NCI-H345 treated with DMSO at 0.1 percent for 48 hours (cell line): ENCODE measurements at regions not wholly inside any gene's neighbourhood (a gene's known extent, or its start where the extent isn't known, plus 50 kb on each side); places are given as distances from the start of the nearest gene placed in this dataset.

Source experiments
- DNase-seq: peaks from one replicate; lab custom pipeline; 2025; ENCODE audit not compliant: unreplicated experiment; lab: John Stamatoyannopoulos, UW

DNA sequence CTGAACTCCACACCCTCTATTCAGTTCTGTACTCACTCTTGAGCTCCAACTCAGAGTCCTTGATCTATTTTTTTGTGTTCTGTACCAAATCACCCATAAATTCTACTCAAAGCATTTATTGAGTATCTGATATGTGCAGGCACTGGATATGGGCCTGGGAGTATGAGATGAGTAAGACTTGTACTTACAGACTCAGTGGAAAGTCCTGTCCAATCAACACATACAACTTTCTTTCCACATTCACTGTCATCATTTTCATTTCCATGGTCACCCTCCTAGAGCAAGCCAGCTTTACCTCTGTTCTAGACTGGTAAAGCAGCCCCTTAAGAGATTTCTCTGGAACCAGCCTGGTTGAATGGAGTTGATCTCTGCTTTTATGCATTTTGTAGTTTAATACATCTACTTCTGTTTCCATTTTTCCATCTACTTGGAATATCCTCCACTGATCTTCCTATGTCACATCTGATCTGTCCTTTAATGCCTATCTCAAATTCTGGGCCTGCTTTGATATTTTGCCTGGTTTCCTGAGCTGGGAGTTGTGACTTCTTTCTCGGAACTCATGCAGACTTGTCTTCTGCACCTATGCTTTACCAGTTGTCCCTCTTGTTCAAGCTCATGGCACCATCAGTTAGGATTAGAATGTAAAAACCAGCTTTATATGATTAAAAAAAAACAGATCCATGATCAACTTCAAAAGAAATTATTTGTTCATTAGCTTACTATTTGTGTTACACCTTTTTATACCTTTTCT, 96.9 kb upstream of the GLS start:
- no peak for DNase-seq

DNA sequence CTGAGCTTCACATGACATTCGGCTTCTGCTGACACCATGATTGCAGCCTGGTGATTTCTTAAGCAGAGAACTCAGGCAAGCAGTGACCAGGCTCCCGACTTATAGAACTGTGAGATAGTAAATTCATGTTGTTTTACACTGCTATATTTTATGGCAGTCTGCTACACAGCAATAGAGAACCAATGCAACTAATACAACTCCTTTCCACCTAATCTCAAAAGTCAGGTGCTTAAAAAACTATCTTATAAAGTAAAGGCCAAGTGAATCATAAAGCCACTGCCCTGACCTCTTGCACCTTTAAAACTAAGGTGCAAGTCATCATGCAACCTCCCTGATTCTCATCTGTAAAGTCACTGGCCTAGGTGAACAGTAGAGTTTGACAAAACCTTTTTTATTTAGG, 95.3 kb upstream of the GLS start:
- DNase-seq = no peak

- no peak for DNase-seq
Measured at GRCh38 chr2:190786404-190787166, 94.0 kb upstream of the GLS start.

DNA sequence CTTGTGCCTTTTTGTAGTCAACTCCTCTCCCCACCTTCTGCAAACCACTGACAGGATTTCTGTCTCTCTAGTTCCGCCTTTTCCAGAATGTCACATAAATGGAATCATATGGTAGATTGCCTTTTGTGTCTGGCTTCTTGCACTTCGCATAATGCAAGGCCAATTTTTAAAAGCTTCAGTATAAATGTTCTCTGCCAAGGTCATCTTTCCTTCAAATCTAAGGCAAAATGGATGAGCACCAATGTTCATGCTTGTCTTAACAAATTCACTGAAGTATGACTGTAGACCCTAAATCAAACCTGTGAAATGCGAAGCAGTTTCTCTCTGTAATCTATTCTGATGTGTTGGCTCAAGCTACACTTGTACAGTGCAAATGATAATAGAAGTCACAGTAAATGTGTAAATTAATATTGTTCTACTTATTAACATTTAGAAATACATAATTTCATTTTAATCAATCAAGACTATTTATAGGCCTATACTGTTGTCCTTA, 92.8 kb upstream of the GLS start:
- DNase-seq = no peak

DNA sequence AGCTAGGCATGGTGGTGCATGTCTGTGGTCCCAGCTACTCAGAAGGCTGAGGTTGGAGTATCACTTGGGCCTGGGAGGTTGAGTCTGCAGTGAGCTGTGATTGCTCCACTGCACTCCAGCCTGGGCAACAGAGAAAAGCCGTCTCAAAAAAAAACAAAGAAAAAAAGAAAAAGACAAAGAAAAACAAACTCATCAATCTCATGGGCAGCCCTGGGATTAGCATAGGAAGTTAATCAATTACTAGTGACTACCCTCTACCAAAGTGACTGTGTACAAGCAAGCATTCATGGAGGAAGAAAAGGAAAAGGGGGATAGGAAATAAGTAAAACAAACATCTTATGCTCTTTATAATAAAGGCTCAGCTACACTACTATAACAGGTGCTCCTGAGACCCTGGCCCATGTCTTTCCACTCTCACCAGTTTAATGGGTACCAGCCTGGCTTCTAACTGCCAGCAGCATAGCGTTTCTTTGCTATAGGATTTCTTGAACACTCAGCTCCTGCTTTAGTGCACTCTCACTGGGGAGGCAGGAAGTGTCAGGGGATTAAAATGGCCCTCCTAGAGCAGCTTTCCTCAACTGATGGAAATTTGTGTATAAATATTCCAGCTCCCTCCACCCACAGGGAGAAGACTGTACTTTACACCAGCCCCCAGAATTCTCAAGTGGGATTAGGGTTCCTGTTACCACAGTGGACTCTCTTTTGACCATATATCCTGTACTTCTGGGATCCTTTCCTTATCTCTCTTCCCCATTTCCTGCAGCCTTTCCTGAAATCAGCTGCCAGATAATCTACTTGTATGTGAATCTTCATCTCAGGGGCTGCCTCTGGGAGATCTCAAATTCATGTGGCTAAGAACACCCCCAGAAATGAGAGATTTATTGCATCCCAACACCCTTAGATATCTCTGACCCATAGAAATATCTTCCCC, 91.3 kb upstream of the GLS start:
- no peak for DNase-seq

DNA sequence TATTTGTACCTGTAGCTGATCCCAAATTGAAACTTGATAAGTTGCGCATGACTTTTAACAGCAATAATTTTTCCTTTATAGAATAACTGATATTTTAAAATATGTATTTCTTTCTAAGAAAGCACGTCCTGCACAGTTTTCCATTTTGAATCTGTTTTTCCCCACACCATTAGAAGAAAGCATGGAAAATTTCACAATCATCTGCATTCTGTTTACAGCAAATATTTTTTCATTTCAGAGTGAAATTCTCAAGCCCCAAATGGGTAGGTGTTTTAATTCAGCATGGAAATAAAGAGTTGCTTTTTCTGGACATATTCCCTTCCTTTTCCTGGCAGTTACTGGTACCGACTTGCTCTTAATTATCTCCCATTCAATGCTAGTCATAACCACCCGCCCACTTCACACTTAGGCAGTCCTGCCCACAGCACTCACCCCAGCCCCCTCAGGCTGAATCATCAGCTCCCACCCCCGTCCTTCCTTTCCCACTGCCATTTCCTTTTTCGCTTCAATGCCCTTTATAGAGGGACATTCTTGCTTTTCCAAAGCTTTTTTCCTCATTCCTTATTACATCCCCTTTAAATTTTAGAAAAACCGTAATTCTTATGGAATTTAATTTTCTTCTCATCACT, 89.2 kb upstream of the GLS start:
- DNase-seq = no peak

DNA sequence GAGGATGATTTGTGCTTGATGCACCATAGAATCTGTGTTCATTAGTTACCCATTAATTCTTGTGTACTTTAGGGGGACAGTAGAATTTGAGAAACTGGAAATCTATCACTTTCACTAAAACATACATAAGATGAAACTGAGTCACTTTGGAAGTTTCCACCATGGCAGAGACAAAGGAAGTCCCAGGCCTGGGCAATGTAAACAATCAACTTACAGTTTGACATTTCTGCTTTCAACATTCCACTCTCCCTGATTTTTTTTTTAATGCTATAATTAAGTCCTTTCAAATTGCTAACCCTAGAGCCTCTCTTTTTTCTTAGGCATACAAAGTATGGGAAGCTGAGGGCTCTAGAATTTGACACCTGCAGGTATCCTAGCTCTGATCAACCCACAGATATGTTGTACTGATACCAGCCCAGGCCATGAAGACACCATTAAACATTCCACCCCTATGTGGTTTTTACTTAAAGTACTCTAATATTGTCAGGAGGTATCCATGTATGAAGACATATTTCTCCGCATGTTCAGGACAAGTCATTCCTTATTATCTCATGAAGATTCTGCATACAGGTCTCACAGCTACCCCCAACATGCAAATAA, 88.5 kb upstream of the GLS start:
- no peak for DNase-seq

DNA sequence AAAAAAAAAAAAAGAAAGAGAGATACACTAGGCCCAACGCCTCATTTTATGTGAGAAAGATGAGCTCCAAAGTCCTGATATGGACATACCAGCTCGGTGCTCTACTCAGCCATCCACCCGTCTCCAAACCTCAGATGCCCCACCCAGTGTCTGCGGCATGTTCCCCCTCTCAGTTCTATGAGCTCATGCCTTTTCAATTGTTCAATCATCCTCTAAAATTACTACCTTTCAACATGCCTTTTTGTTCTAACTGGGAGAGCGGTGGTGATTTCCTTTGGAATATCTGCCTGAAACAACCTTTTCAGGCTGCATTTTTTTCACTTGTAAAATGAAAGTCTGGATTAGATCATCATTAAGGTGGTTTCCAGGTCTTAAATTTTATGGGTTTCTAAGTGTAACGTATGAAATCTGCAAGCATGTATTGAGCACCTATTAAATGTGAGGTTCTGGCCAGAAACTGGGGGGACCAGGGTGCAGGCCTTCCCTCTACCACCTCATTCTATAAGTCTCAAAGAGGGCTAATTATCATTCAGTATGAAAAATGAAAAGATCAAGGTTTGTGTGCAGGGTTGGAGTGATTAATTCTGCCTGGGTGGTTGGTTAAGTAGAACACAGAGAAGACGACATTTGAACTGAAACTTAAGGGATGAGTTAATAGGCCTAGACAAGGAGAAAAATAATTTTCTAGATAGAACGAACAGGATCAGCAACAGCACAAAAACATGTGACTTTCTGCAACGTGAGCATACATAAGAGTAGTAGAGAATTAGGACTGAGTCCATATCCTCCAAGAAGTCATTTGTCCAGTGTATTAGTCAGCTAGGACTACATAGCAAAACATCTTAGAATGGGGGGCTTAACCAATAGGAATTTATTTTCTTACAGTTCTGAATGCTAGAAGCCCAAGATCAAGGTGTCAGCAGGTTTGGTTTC, 87.4 kb upstream of the GLS start:
- DNase-seq = no peak

- DNase-seq = no peak
Measured at GRCh38 chr2:190794377-190794776, 86.2 kb upstream of the GLS start.

GRCh38 chr2:190794790-190795189, 85.8 kb upstream of the GLS start:
- DNase-seq = no peak

- DNase-seq = no peak
Measured at GRCh38 chr2:190795686-190796085, 84.9 kb upstream of the GLS start.

- no peak for DNase-seq
Measured at GRCh38 chr2:190799999-190800398, 80.6 kb upstream of the GLS start.

DNA sequence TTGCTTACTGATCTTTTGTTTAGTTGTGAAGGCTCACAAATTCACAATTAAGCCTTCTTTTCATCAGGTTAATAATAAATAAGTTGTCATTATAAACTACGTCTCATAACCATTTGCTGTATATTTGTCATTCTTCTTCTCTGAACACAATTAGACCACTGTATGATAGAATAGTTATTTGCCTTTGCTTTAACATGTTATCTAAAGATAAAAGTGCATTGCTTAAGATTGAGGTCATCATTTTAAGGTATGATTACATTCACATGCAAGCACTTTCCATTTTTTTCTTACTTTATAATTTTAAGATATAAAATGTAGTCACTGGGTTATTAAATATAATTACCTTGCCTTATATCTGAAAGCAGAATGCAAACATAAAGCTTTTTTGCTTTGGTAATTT, 80.1 kb upstream of the GLS start:
- DNase-seq = no peak

DNA sequence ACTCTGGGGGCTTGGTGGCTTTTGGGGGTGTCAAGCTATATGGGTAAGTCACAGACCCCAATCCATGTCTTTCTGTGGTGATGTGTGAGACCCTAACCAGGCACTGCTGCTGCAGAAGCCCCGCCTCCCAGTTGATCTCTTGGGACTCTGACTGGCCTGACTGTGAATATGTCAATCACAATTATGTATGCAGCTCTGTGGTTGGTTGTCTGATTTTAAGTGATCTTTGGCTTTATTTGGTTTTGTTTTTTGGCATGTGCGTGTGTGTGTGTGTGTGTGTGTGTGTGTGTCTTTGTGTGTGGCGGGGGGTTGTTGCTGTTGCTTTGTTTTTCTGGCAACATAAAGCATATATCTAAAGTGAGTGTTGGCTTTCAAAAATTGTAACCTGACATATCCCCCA, 78.5 kb upstream of the GLS start:
- no peak for DNase-seq

- no peak for DNase-seq
Measured at GRCh38 chr2:190802626-190803209, 77.9 kb upstream of the GLS start.

GRCh38 chr2:190804182-190804795, 76.3 kb upstream of the GLS start:
- DNase-seq = no peak

DNA sequence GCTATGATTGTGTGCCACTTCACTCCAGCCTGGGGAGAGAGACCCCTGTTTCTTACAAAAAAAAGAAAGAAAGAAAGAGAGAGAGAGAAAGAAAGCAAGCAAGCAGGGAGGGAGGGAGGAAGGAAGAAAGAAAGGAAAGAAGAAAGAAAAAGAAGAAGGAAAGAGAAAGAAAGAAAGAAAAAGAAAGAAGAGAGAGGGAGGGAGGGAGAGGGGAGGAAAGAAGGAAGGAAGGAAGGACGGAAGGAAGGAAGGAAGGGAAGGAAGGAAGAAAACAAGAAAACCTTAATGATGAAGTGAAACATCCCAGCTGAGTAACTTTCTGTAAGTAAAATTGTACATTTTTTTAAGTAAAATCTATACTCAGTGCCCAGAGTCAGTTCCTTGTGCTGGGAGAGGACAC, 75.5 kb upstream of the GLS start:
- no peak for DNase-seq

DNA sequence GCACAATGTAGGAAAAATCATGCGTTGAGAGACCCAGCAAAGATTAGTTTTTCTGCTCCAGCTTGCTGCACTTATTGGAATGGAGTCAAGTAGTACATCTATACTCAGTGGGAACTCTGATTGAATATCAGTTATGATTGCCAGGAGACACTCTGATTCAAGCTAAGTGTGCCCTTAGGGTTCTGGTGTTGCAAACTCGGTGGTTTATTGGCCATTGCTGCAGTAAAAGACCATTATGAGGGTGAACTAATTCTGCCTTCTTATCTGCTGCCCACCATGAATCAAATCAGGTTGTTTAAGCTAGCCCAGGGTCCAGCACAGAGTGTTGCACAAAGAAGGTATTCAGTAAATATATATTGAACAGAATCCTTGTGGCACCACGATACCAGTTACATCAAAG, 74.8 kb upstream of the GLS start:
- no peak for DNase-seq

DNA sequence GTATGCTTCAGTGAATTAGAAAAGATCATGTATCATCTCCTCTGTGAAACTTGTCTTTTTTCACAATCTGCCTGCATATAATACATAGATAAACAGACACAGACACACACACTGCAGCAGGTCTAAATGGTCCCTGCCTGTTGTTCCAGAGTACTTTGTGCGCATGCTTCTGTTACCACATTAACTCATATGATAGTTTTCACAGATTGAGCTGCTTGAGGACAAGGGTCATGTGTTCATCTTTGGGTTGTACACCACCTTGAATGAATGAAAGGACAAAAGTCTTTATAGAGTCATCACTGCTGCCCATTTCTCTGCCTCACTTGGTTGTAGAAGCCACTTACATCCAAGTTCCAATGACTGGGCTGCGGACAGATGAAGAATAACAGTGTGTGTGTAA, 72.7 kb upstream of the GLS start:
- no peak for DNase-seq
